Activated naive CD8-positive, alpha-beta T cell treated with anti-CD3 and anti-CD28 coated beads, Interleukin-2, amount 50 U/mL, for 24 hours (primary cell): ENCODE measurements at regions not wholly inside any gene's neighbourhood (a gene's known extent, or its start where the extent isn't known, plus 50 kb on each side); places are given as distances from the start of the nearest gene placed in this dataset.
"Not testable (repeated sequence)": the region's sequence is repeated elsewhere in the genome, so short reads cannot be mapped to it uniquely, and the experiment has no call there.

Experiments used
- ATAC-seq: fragments of 150-1000 bp; cut with Tn5 transposase; one replicate; pipeline ENCODE4 v1.10.0; 2021
- DNase-seq: peaks from one replicate; pipeline ENCODE4 v3.0.0; 2021
- H3K27ac Mint-ChIP-seq: one replicate; pipeline ENCODE4 v1.8.0; 2021; ENCODE audit warnings: mild to moderate bottlenecking, mixed read lengths
- H3K27me3 Mint-ChIP-seq: one replicate; pipeline ENCODE4 v1.8.0; 2021; ENCODE audit warnings: mixed read lengths
- H3K36me3 Mint-ChIP-seq: one replicate; pipeline ENCODE4 v1.8.0; 2021; ENCODE audit warnings: low read depth, mixed read lengths
- H3K4me1 Mint-ChIP-seq: one replicate; pipeline ENCODE4 v1.8.0; 2021; ENCODE audit warnings: mixed read lengths
- H3K4me3 Mint-ChIP-seq: one replicate; pipeline ENCODE4 v1.8.0; 2021; ENCODE audit warnings: mild to moderate bottlenecking, moderate library complexity, mixed read lengths
- H3K9me3 Mint-ChIP-seq: one replicate; pipeline ENCODE4 v1.8.0; 2021; ENCODE audit warnings: mixed read lengths

GRCh38 chr15:22241451-22241850, 161.1 kb downstream of the OR4M2 start:
- no peak for DNase-seq
- ATAC-seq: no peak
- Mint-ChIP-seq H3K9me3 (no peaks in the 10 kb centered on the region), H3K4me3 (no peak overlapping the region), H3K4me1 (peaks cover 6% of the 10 kb centered on the region), H3K27ac (no peak overlapping the region), H3K27me3 (peaks cover 10% of the 10 kb centered on the region), H3K36me3 (no peaks in the 10 kb centered on the region)

GRCh38 chr15:22242311-22242710, 162.0 kb downstream of the OR4M2 start:
- H3K27ac Mint-ChIP-seq, H3K4me3 Mint-ChIP-seq, H3K4me1 Mint-ChIP-seq, ATAC-seq, DNase-seq, H3K36me3 Mint-ChIP-seq, H3K9me3 Mint-ChIP-seq: not testable (repeated sequence)
- peaks cover 10% of the 10 kb centered on the region for H3K27me3 Mint-ChIP-seq

- no peak overlapping the region for H3K27ac Mint-ChIP-seq
- no peaks in the 10 kb centered on the region for H3K9me3 Mint-ChIP-seq
- DNase-seq (no peak), ATAC-seq (no peak)
- peaks cover 16% of the 10 kb centered on the region for H3K27me3 Mint-ChIP-seq
- no peaks in the 10 kb centered on the region for H3K36me3 Mint-ChIP-seq
- H3K4me3 Mint-ChIP-seq: no peak overlapping the region
- peaks cover 6% of the 10 kb centered on the region for H3K4me1 Mint-ChIP-seq
These were observed 163.3 kb downstream of the OR4M2 start for GRCh38 chr15:22243440-22244130.

- H3K9me3 Mint-ChIP-seq, H3K4me3 Mint-ChIP-seq, H3K27ac Mint-ChIP-seq, ATAC-seq, H3K36me3 Mint-ChIP-seq, DNase-seq: not testable (repeated sequence)
- H3K4me1 Mint-ChIP-seq: peaks cover 15% of the 10 kb centered on the region
- peaks cover 20% of the 10 kb centered on the region for H3K27me3 Mint-ChIP-seq
These were observed 169.2 kb downstream of the OR4M2 start for GRCh38 chr15:22249511-22249910.

GRCh38 chr15:22250501-22251290, 170.4 kb downstream of the OR4M2 start:
- H3K27ac Mint-ChIP-seq: not testable (repeated sequence)
- peaks cover 23% of the 10 kb centered on the region for H3K27me3 Mint-ChIP-seq

GRCh38 chr15:22251422-22251821, 171.1 kb downstream of the OR4M2 start:
- DNase-seq (no peak), ATAC-seq (no peak)
- Mint-ChIP-seq H3K36me3 (no peaks in the 10 kb centered on the region), H3K27ac (no peak overlapping the region), H3K27me3 (peaks cover 29% of the 10 kb centered on the region), H3K4me3 (no peak overlapping the region), H3K9me3 (no peaks in the 10 kb centered on the region), H3K4me1 (peaks cover 21% of the 10 kb centered on the region)

More at GRCh38 chr15:22250501-22251290, 170.4 kb downstream of the OR4M2 start:
- H3K4me3 Mint-ChIP-seq, H3K36me3 Mint-ChIP-seq, H3K9me3 Mint-ChIP-seq, DNase-seq, ATAC-seq: not testable (repeated sequence)
- peaks cover 21% of the 10 kb centered on the region for H3K4me1 Mint-ChIP-seq

- ATAC-seq, H3K9me3 Mint-ChIP-seq, H3K4me3 Mint-ChIP-seq, DNase-seq, H3K27ac Mint-ChIP-seq, H3K36me3 Mint-ChIP-seq: not testable (repeated sequence)
- peaks cover 21% of the 10 kb centered on the region for H3K4me1 Mint-ChIP-seq
- peaks cover 32% of the 10 kb centered on the region for H3K27me3 Mint-ChIP-seq
These were observed 171.7 kb downstream of the OR4M2 start for GRCh38 chr15:22252047-22252446.

- H3K4me3 Mint-ChIP-seq, DNase-seq: not testable (repeated sequence)
- peaks cover 21% of the 10 kb centered on the region for H3K4me1 Mint-ChIP-seq
These were observed 172.2 kb downstream of the OR4M2 start for GRCh38 chr15:22252521-22252920.

GRCh38 chr15:22253002-22253675, 172.8 kb downstream of the OR4M2 start:
- not testable (repeated sequence) for H3K36me3 Mint-ChIP-seq, DNase-seq, H3K9me3 Mint-ChIP-seq, H3K4me3 Mint-ChIP-seq, H3K27ac Mint-ChIP-seq, ATAC-seq
- Mint-ChIP-seq H3K4me1 (peaks cover 21% of the 10 kb centered on the region), H3K27me3 (peaks cover 29% of the 10 kb centered on the region)

More at GRCh38 chr15:22252521-22252920, 172.2 kb downstream of the OR4M2 start:
- H3K27me3 Mint-ChIP-seq: peaks cover 32% of the 10 kb centered on the region
- not testable (repeated sequence) for H3K27ac Mint-ChIP-seq, H3K36me3 Mint-ChIP-seq, H3K9me3 Mint-ChIP-seq, ATAC-seq

GRCh38 chr15:22253676-22254408, 173.5 kb downstream of the OR4M2 start:
- Mint-ChIP-seq H3K9me3 (no peaks in the 10 kb centered on the region), H3K27me3 (peaks cover 27% of the 10 kb centered on the region), H3K36me3 (no peaks in the 10 kb centered on the region), H3K4me3 (peak overlapping the region; percentile 47), H3K27ac (peak overlapping the region; percentile 69), H3K4me1 (peaks cover 21% of the 10 kb centered on the region)
- DNase-seq (no peak), ATAC-seq (peak; percentile 68)

GRCh38 chr15:22254409-22255045, 174.2 kb downstream of the OR4M2 start:
- peaks cover 23% of the 10 kb centered on the region for H3K4me1 Mint-ChIP-seq
- peak overlapping the region; percentile 47 for H3K4me3 Mint-ChIP-seq
- H3K27me3 Mint-ChIP-seq: peaks cover 29% of the 10 kb centered on the region
- ATAC-seq, H3K27ac Mint-ChIP-seq, H3K9me3 Mint-ChIP-seq, H3K36me3 Mint-ChIP-seq, DNase-seq: not testable (repeated sequence)

GRCh38 chr15:22255606-22256005, 175.3 kb downstream of the OR4M2 start:
- ATAC-seq, DNase-seq, H3K27ac Mint-ChIP-seq, H3K9me3 Mint-ChIP-seq, H3K36me3 Mint-ChIP-seq, H3K4me3 Mint-ChIP-seq: not testable (repeated sequence)
- Mint-ChIP-seq H3K4me1 (peaks cover 34% of the 10 kb centered on the region), H3K27me3 (peaks cover 29% of the 10 kb centered on the region)

- Mint-ChIP-seq H3K4me1 (peaks cover 37% of the 10 kb centered on the region), H3K27me3 (peaks cover 32% of the 10 kb centered on the region)
- not testable (repeated sequence) for H3K4me3 Mint-ChIP-seq, H3K36me3 Mint-ChIP-seq, DNase-seq, ATAC-seq, H3K9me3 Mint-ChIP-seq, H3K27ac Mint-ChIP-seq
These were observed 176.2 kb downstream of the OR4M2 start for GRCh38 chr15:22256389-22257046.
